Lower lobe of right lung (tissue), 2 donors: ENCODE measurements at regions not wholly inside any gene's neighbourhood (a gene's known extent, or its start where the extent isn't known, plus 50 kb on each side); places are given as distances from the start of the nearest gene placed in this dataset.
A peak's percentile ranks its signal among the peaks of the same experiment; 100 is the strongest.

Experiments
- ATAC-seq, 2 donors: fragments of 200-7000 bp; cut with Tn5 transposase; one replicate each; pipeline ENCODE4 v1.9.1; 2020 to 2022; ENCODE audit warnings: mild to moderate bottlenecking in 2 of 2, moderate library complexity in 2 of 2
- DNase-seq: peaks from one replicate; pipeline ENCODE4 v3.0.0-alpha.2; 2020
- H3K27ac ChIP-seq: fragments of 200-600 bp; one replicate; pipeline ENCODE4 v1.8.0; 2022
- H3K27me3 ChIP-seq: fragments of 200-600 bp; one replicate; pipeline ENCODE4 v1.8.0; 2022; ENCODE audit warnings: low read depth
- H3K36me3 ChIP-seq: fragments of 200-600 bp; one replicate; pipeline ENCODE4 v1.8.0; 2022; ENCODE audit warnings: mild to moderate bottlenecking
- H3K4me1 ChIP-seq: fragments of 200-600 bp; one replicate; pipeline ENCODE4 v1.8.0; 2022
- H3K4me3 ChIP-seq: fragments of 200-600 bp; one replicate; pipeline ENCODE4 v1.8.0; 2022; ENCODE audit warnings: mild to moderate bottlenecking
- H3K9me3 ChIP-seq: fragments of 200-600 bp; one replicate; pipeline ENCODE4 v1.8.0; 2022
- CTCF ChIP-seq: fragments of 200-600 bp; IDR thresholded peaks from one replicate; pipeline ENCODE4 v1.8.0; 2022; ENCODE audit warnings: antibody characterized with exemption, mild to moderate bottlenecking
- intact Hi-C: fragments of 100-400 bp; cut with DNase I; formaldehyde crosslinking; loops from one replicate; pipeline ENCODE4 v1.11.0; 2022
- donor health status: DM: no; HTN: yes; CAD: no; lungs with severe emphysema.

- ATAC-seq: no peak
- H3K27me3 ChIP-seq: no peaks in the 10 kb centered on the region
- H3K36me3 ChIP-seq: no peaks in the 10 kb centered on the region
- H3K4me1 ChIP-seq: no peaks in the 10 kb centered on the region
- H3K9me3 ChIP-seq: no peaks in the 10 kb centered on the region
- no peak overlapping the region for H3K27ac ChIP-seq
- TF ChIP-seq CTCF: no peak
- intact Hi-C loops: no loop called here
- no peak for DNase-seq
- H3K4me3 ChIP-seq: no peak overlapping the region
Observed at GRCh38 chr20:6558341-6558740, 209.1 kb upstream of the BMP2 start.

- intact Hi-C loops: no loop called here
- DNase-seq (no peak), ATAC-seq (peak in 1 of 2 donors; percentile 37)
- Histone ChIP-seq H3K27ac (peak overlapping the region; percentile 34), H3K9me3 (no peaks in the 10 kb centered on the region), H3K4me1 (peaks cover 7% of the 10 kb centered on the region), H3K36me3 (no peaks in the 10 kb centered on the region), H3K27me3 (no peaks in the 10 kb centered on the region), H3K4me3 (peak overlapping the region; percentile 20)
- no peak for TF ChIP-seq CTCF
Observed at GRCh38 chr20:6533761-6534479, 233.6 kb upstream of the BMP2 start.

GRCh38 chr20:6533351-6533750 is 234.1 kb upstream of the BMP2 start:
- H3K4me3 ChIP-seq: no peak overlapping the region
- intact Hi-C loops: no loop called here

GRCh38 chr20:6530779-6531315 is 236.6 kb upstream of the BMP2 start:
- DNase-seq (no peak), ATAC-seq (no peak)
- TF ChIP-seq CTCF: no peak
- no peak overlapping the region for H3K4me3 ChIP-seq
- intact Hi-C loops: no loop called here
- H3K9me3 ChIP-seq: no peaks in the 10 kb centered on the region
- no peaks in the 10 kb centered on the region for H3K36me3 ChIP-seq
- no peaks in the 10 kb centered on the region for H3K27me3 ChIP-seq
- H3K27ac ChIP-seq: no peak overlapping the region
- peaks cover 7% of the 10 kb centered on the region for H3K4me1 ChIP-seq

More at GRCh38 chr20:6533351-6533750, 234.1 kb upstream of the BMP2 start:
- no peaks in the 10 kb centered on the region for H3K27me3 ChIP-seq
- ATAC-seq (peak in 1 of 2 donors; percentile 19), DNase-seq (no peak)
- H3K4me1 ChIP-seq: peaks cover 7% of the 10 kb centered on the region
- TF ChIP-seq CTCF: no peak
- no peaks in the 10 kb centered on the region for H3K36me3 ChIP-seq
- H3K9me3 ChIP-seq: no peaks in the 10 kb centered on the region
- peak overlapping the region; percentile 34 for H3K27ac ChIP-seq

GRCh38 chr20:6530254-6530653 is 237.2 kb upstream of the BMP2 start:
- intact Hi-C loops: no loop called here
- ATAC-seq: no peak
- no peak for DNase-seq
- Histone ChIP-seq H3K4me1 (peaks cover 7% of the 10 kb centered on the region), H3K4me3 (no peak overlapping the region), H3K36me3 (no peaks in the 10 kb centered on the region), H3K9me3 (no peaks in the 10 kb centered on the region), H3K27ac (no peak overlapping the region), H3K27me3 (no peaks in the 10 kb centered on the region)
- no peak for TF ChIP-seq CTCF
